CD8-positive, alpha-beta memory T cell (primary cell): ENCODE measurements at regions not wholly inside any gene's neighbourhood (a gene's known extent, or its start where the extent isn't known, plus 50 kb on each side); places are given as distances from the start of the nearest gene placed in this dataset.
"Not testable (repeated sequence)": the region's sequence is repeated elsewhere in the genome, so short reads cannot be mapped to it uniquely, and the experiment has no call there.

Experiments
- CTCF ChIA-PET: fragments of 350-600 bp; sonication (Branson Sonifier 250); formaldehyde crosslinking; loops from one replicate; lab custom pipeline; 2021; ENCODE audit warnings: antibody characterized with exemption; lab: Charles Lee
- POLR2A ChIA-PET: fragments of 350-600 bp; sonication (Branson Sonifier 250); formaldehyde crosslinking; loops from one replicate; lab custom pipeline; 2021; ENCODE audit warnings: antibody characterized with exemption; lab: Charles Lee
- DNase-seq, 5 donors: peaks; one replicate each; pipeline versions ENCODE4 v3.0.0 to v3.0.0-alpha.2; 2020 to 2022; ENCODE audit warnings: mixed read lengths in 1 of 5
- H3K27ac ChIP-seq: one replicate; pipeline ENCODE4 v1.7.0; 2013; ENCODE audit warnings: low read depth, mild to moderate bottlenecking, low read length, moderate library complexity
- H3K27me3 ChIP-seq: 2 replicates; pipeline ENCODE4 v1.7.0; 2013; ENCODE audit warnings: low read length, mild to moderate bottlenecking; ENCODE audit not compliant: insufficient read depth, poor library complexity, severe bottlenecking
- H3K36me3 ChIP-seq: 2 replicates; pipeline ENCODE4 v1.7.0; 2013; ENCODE audit warnings: mild to moderate bottlenecking, low read length, moderate library complexity; ENCODE audit not compliant: insufficient read depth
- H3K4me1 ChIP-seq: 2 replicates; pipeline ENCODE4 v1.7.0; 2013; ENCODE audit warnings: mild to moderate bottlenecking, low read length, moderate library complexity; ENCODE audit not compliant: insufficient read depth
- H3K4me3 ChIP-seq: 2 replicates; pipeline ENCODE4 v1.7.0; 2013; ENCODE audit warnings: mild to moderate bottlenecking, low read length
- H3K9me3 ChIP-seq: 2 replicates; pipeline ENCODE4 v1.7.0; 2013; ENCODE audit warnings: mild to moderate bottlenecking, low read length
- H3K27ac Mint-ChIP-seq, 8 donors: one replicate each; pipeline ENCODE4 v1.8.0; 2020 to 2021; ENCODE audit warnings: mixed read lengths in 8 of 8, mild to moderate bottlenecking in 6 of 8, inconsistent platforms in 3 of 8, moderate library complexity in 3 of 8
- H3K27me3 Mint-ChIP-seq, 2 donors: one replicate each; pipeline ENCODE4 v1.8.0; 2020 to 2021; ENCODE audit warnings: mixed read lengths in 2 of 2, mild to moderate bottlenecking in 1 of 2, moderate library complexity in 1 of 2
- H3K36me3 Mint-ChIP-seq, 3 donors: one replicate each; pipeline ENCODE4 v1.8.0; 2020 to 2021; ENCODE audit warnings: mixed read lengths in 3 of 3, inconsistent platforms in 1 of 3, mild to moderate bottlenecking in 1 of 3
- H3K4me1 Mint-ChIP-seq, 3 donors: one replicate each; pipeline ENCODE4 v1.8.0; 2020 to 2021; ENCODE audit warnings: mixed read lengths in 3 of 3, inconsistent platforms in 1 of 3, mild to moderate bottlenecking in 1 of 3
- H3K4me3 Mint-ChIP-seq, 7 donors: one replicate each; pipeline ENCODE4 v1.8.0; 2020 to 2021; ENCODE audit warnings: mixed read lengths in 7 of 7, mild to moderate bottlenecking in 6 of 7, moderate library complexity in 4 of 7, inconsistent platforms in 2 of 7
- H3K9me3 Mint-ChIP-seq, 5 donors: one replicate each; pipeline ENCODE4 v1.8.0; 2020 to 2022; ENCODE audit warnings: mixed read lengths in 5 of 5, mild to moderate bottlenecking in 3 of 5, moderate library complexity in 2 of 5, inconsistent platforms in 1 of 5

DNA sequence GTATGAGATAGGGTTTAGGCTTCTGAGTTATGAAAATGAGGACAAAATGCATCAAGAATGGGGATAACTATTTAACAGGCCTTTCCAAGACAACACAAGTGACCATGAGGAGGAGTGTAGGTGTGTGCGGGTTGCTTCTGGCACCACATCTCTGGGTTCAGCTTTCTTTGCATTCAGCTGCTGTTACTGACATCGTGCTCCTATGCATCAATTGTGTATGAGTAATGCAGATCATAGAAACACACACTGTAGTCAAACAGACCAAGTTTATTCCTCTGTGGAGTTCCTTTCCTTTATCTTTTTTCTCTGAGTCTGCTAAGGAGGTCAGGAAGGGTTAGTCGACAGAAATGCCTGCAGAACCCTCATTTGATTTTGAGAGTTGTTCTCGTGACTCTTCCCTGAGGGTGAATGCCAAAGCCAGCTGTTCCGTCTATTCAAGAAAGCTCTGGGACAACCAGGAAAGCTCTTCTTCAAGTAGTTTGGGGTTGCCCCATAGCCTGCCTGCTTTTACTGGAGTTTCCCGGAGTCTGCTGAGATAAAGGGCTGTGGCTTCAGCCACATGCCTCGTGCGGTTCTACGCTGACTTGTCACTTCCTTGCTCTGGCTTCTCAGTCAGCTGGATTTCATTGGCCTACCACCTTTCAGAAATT is 136.7 kb upstream of the TLE3 start:
- H3K36me3 ChIP-seq = no peaks in the 10 kb centered on the region
- Mint-ChIP-seq H3K9me3 (peaks cover 20 to 30% (median 24%) of the 10 kb centered on the region in 5 donors), H3K27me3 (peaks cover 0 to 7% of the 10 kb centered on the region in 2 donors), H3K36me3 (peaks cover 0 to 15% (median 2%) of the 10 kb centered on the region in 3 donors), H3K4me1 (peaks cover 0 to 4% (median 0%) of the 10 kb centered on the region in 3 donors), H3K4me3 (no peak overlapping the region), H3K27ac (no peak overlapping the region)
- CTCF ChIA-PET = no interaction called here
- H3K27me3 ChIP-seq = no peaks in the 10 kb centered on the region
- no peak for DNase-seq
- no peaks in the 10 kb centered on the region for H3K4me1 ChIP-seq
- POLR2A ChIA-PET = no interaction called here
- no peak overlapping the region for H3K4me3 ChIP-seq
- H3K27ac ChIP-seq = no peak overlapping the region
- H3K9me3 ChIP-seq = peaks cover 4% of the 10 kb centered on the region

DNA sequence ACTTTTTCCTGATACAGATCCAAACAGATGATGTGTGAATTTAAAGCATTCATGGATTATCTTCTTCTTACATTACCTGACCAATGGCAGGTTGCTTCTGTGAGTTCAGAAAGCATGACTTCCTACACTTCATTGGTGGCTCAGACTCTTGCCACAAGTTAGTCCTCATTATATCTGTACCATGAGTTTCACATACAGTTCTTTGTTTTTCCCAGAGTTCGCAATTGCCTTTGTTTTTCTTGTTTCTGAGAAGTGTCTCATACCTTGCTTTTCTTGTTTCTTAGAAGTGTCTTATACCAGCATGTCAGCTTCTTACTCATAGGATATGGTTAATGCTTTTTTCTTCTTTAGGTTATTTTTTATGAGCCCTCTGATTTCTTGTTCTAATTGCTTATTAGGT is 133.8 kb upstream of the TLE3 start:
- ChIA-PET CTCF (no interaction called here), POLR2A (no interaction called here)
- Mint-ChIP-seq H3K4me3 (no peak overlapping the region), H3K36me3 (peaks cover 0 to 18% (median 2%) of the 10 kb centered on the region in 3 donors), H3K9me3 (peaks cover 20 to 34% (median 26%) of the 10 kb centered on the region in 5 donors), H3K27me3 (peaks cover 0 to 10% of the 10 kb centered on the region in 2 donors), H3K4me1 (no peaks in the 10 kb centered on the region), H3K27ac (no peak overlapping the region)
- Histone ChIP-seq H3K27ac (no peak overlapping the region), H3K9me3 (peaks cover 4% of the 10 kb centered on the region), H3K27me3 (no peaks in the 10 kb centered on the region), H3K4me3 (no peak overlapping the region), H3K4me1 (no peaks in the 10 kb centered on the region), H3K36me3 (no peaks in the 10 kb centered on the region)
- no peak for DNase-seq

DNA sequence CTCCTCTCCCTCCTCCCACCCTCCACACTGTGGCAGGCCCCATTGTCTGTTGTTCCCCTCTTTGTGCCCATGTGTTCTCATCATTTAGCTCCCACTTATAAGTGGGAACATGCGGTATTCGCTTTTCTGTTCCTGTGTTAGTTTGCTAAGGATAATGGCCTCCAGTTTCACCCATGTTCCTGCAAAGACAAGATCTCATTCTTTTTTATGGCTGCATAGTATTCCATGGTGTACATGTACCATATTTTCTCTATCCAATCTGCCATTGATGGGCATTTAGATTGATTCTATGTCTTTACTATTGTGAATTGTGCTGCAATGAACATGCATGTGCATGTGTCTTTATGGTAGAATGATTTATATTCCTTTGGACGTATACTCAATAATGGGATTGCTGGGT is 130.2 kb upstream of the TLE3 start:
- H3K9me3 ChIP-seq, H3K4me1 ChIP-seq, H3K27me3 ChIP-seq, H3K36me3 ChIP-seq, H3K27ac Mint-ChIP-seq, H3K27me3 Mint-ChIP-seq, H3K4me3 Mint-ChIP-seq, H3K27ac ChIP-seq, POLR2A ChIA-PET, H3K4me3 ChIP-seq, DNase-seq: not testable (repeated sequence)
- H3K9me3 Mint-ChIP-seq = peaks cover 18 to 31% (median 24%) of the 10 kb centered on the region in 5 donors
- H3K36me3 Mint-ChIP-seq = peaks cover 0 to 18% (median 2%) of the 10 kb centered on the region in 3 donors
- H3K4me1 Mint-ChIP-seq = peaks cover 3 to 10% (median 9%) of the 10 kb centered on the region in 3 donors
- CTCF ChIA-PET = interaction anchor here (0.7 kb wide), 1 partner anchor 44 kb away, joined by 3 read pairs; no protein-coding TSS in a partner anchor

DNA sequence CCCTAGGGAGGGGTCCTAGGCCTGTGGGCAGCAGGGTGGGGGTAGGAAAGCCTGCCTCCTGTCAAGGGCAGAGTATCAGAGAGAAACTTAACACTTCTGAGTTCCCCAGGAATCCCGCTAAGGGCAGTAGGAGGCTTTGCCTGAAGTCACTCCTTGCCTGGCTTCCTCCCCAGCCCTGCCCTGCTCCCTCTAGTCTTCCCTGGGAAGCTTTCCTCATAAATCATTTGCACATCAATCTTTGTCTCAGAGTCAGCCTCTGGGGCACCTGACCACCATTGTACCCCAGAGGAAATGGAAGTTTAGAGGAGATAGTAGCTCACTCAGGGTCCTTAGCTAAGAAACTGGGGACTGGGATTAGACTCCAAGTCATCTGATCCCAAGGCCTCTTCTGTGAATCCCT is 129.4 kb upstream of the TLE3 start:
- no peak overlapping the region for H3K27ac ChIP-seq
- DNase-seq = no peak
- H3K27me3 Mint-ChIP-seq = peaks cover 0 to 8% of the 10 kb centered on the region in 2 donors
- peaks cover 3 to 13% (median 12%) of the 10 kb centered on the region in 3 donors for H3K4me1 Mint-ChIP-seq
- no peaks in the 10 kb centered on the region for H3K27me3 ChIP-seq
- no peaks in the 10 kb centered on the region for H3K36me3 ChIP-seq
- H3K4me1 ChIP-seq = no peaks in the 10 kb centered on the region
- H3K27ac Mint-ChIP-seq = peak overlapping the region in 1 of 8 donors; percentile 19
- no peak overlapping the region for H3K4me3 ChIP-seq
- ChIA-PET POLR2A (no interaction called here), CTCF (no interaction called here)
- peaks cover 12 to 25% (median 20%) of the 10 kb centered on the region in 5 donors for H3K9me3 Mint-ChIP-seq
- H3K4me3 Mint-ChIP-seq = no peak overlapping the region
- peaks cover 0 to 18% (median 2%) of the 10 kb centered on the region in 3 donors for H3K36me3 Mint-ChIP-seq
- peaks cover 1% of the 10 kb centered on the region for H3K9me3 ChIP-seq

DNA sequence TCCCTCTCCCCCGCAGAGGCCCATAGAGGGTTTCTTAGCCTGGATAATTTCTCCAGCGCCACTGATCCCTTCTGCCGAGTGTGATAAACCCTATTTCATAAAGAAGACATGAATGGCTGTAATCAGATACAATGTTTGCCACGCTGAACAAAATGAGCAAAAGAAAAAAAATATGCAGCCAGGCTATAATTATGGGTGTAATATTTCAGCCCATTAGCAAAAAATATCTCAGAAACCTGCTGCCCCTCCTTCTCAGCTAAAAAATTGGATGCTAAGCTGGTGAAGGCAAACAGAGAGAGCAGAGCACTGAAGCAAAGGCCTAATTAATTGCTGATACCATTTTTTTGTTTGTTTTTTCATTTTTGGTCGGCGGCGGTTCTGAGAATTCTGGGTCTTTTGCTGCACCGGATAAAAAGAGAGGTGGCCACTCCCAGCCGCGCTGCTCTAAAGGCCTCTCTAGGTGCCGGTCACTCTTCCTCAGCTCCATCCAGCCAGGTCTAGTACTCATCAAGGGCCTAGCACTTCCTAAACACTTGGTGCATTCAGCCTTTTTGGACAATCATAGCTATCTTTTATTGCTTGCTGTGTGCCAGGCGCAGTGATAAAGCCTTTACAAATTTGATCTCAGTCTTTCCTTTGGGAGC is 128.7 kb upstream of the TLE3 start:
- H3K27ac ChIP-seq = no peak overlapping the region
- Mint-ChIP-seq H3K27ac (no peak overlapping the region), H3K9me3 (peaks cover 5 to 18% (median 13%) of the 10 kb centered on the region in 5 donors), H3K36me3 (peaks cover 0 to 13% (median under 1%) of the 10 kb centered on the region in 3 donors), H3K4me3 (no peak overlapping the region), H3K4me1 (peaks cover 3 to 13% (median 12%) of the 10 kb centered on the region in 3 donors), H3K27me3 (peaks cover 0 to 8% of the 10 kb centered on the region in 2 donors)
- H3K4me1 ChIP-seq = no peaks in the 10 kb centered on the region
- no peaks in the 10 kb centered on the region for H3K27me3 ChIP-seq
- POLR2A ChIA-PET = no interaction called here
- H3K36me3 ChIP-seq = no peaks in the 10 kb centered on the region
- H3K9me3 ChIP-seq = no peaks in the 10 kb centered on the region
- no peak for DNase-seq
- H3K4me3 ChIP-seq = no peak overlapping the region
- CTCF ChIA-PET = no interaction called here

DNA sequence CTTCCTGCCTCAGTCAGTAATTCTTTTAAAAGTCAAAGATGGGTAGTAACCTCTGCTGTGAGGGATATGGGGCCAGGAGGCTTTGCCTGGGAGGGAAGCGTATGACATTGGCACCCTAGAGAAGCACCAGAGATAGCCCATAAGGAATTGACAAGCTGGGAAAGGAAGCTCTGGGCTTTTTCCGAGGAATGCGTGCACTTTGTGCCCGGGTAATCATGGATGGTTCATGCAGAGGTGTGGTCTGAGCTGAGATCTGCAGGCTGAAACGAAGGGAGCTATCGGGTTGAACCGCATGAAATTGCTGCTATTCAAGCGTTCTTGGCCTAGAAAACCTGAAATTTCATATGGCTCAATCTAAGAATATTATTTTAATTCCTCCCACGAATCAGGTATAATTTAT is 127.7 kb upstream of the TLE3 start:
- no peak for DNase-seq
- Mint-ChIP-seq H3K4me3 (no peak overlapping the region), H3K4me1 (peaks cover 3 to 13% (median 12%) of the 10 kb centered on the region in 3 donors), H3K9me3 (peaks cover 4 to 13% (median 8%) of the 10 kb centered on the region in 5 donors), H3K27ac (no peak overlapping the region), H3K36me3 (peaks cover 0 to 11% (median 0%) of the 10 kb centered on the region in 3 donors), H3K27me3 (peaks cover 0 to 7% of the 10 kb centered on the region in 2 donors)
- no peak overlapping the region for H3K4me3 ChIP-seq
- no peaks in the 10 kb centered on the region for H3K9me3 ChIP-seq
- no peak overlapping the region for H3K27ac ChIP-seq
- ChIA-PET CTCF (interaction anchor here (1.2 kb wide), 1 partner anchor 11 kb away, joined by 4 read pairs; no protein-coding TSS in a partner anchor), POLR2A (no interaction called here)
- H3K27me3 ChIP-seq = no peaks in the 10 kb centered on the region
- no peaks in the 10 kb centered on the region for H3K4me1 ChIP-seq
- no peaks in the 10 kb centered on the region for H3K36me3 ChIP-seq

DNA sequence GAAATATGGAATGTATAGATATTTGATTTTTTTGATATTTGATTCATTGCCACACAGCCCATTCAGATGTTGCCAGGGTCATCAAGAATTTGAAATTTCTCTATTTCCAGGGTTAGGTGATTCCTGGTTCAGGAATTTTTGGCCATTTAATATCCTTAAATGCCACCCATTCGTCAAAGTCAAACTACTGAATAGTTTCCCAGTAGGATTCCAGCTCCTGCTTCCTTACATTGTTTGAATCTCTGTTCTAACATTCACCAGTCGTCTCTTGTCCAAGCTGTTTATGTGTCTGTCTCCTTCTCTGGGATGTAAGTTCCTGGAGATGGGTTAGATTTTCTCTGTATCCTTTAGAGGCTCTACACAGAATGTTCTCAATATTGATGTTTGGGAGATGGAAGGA is 124.9 kb upstream of the TLE3 start:
- no peaks in the 10 kb centered on the region for H3K36me3 ChIP-seq
- no peak overlapping the region for H3K4me3 ChIP-seq
- no peaks in the 10 kb centered on the region for H3K27me3 ChIP-seq
- no peaks in the 10 kb centered on the region for H3K9me3 ChIP-seq
- peaks cover 3 to 13% (median 12%) of the 10 kb centered on the region in 3 donors for H3K4me1 Mint-ChIP-seq
- H3K9me3 Mint-ChIP-seq = no peaks in the 10 kb centered on the region
- H3K4me1 ChIP-seq = no peaks in the 10 kb centered on the region
- POLR2A ChIA-PET = no interaction called here
- no peak overlapping the region for H3K27ac ChIP-seq
- no peak for DNase-seq
- H3K27ac Mint-ChIP-seq = no peak overlapping the region
- H3K4me3 Mint-ChIP-seq = no peak overlapping the region
- H3K27me3 Mint-ChIP-seq = peaks cover 0 to 3% of the 10 kb centered on the region in 2 donors
- H3K36me3 Mint-ChIP-seq = no peaks in the 10 kb centered on the region
- CTCF ChIA-PET = no interaction called here

DNA sequence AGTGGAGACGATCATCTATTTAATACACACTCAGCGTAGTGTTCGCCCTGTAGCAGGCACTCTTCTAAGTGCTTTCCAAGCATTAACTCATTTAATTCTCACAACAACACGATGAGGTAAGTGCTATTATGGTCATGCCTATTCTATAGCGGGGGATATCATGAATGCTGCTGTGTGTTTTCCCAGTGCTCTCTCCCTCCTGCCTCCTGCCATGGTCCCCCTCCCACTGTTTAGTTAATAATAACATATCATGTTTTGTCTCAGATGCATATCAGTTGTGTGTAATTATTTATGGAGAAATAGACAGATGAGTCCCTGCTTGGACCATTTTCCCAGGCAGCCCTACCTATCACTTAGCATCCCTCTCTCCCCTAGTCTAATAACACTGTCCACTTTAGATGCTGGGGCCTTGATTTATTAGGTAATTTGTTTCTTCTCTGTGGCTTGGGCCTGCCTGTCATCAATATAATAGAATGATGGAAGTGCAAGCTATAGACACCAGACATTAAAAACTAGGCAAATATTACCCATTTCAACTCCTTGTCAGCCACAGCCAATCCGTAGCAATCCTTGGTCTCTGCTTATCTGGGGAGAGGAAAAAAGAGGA is 122.9 kb upstream of the TLE3 start:
- Mint-ChIP-seq H3K4me1 (peaks cover 3 to 13% (median 12%) of the 10 kb centered on the region in 3 donors), H3K27me3 (peaks cover 0 to 1% of the 10 kb centered on the region in 2 donors), H3K9me3 (no peaks in the 10 kb centered on the region), H3K36me3 (no peaks in the 10 kb centered on the region), H3K27ac (peak overlapping the region in 1 of 8 donors; percentile 48), H3K4me3 (no peak overlapping the region)
- no peak overlapping the region for H3K4me3 ChIP-seq
- DNase-seq = no peak
- H3K27ac ChIP-seq = no peak overlapping the region
- ChIA-PET POLR2A (no interaction called here), CTCF (no interaction called here)
- no peaks in the 10 kb centered on the region for H3K36me3 ChIP-seq
- no peaks in the 10 kb centered on the region for H3K4me1 ChIP-seq
- H3K27me3 ChIP-seq = no peaks in the 10 kb centered on the region
- no peaks in the 10 kb centered on the region for H3K9me3 ChIP-seq
